ENCODE measurements at regions not wholly inside any gene's neighbourhood (a gene's known extent, or its start where the extent isn't known, plus 50 kb on each side); places are given as distances from the start of the nearest gene placed in this dataset.

GRCh38 chr12:68477261-68477772 is 133.4 kb upstream of the RAP1B start:
- Histone ChIP-seq H3K27me3 (ENCODE audit: control insufficient read depth in 1 of 2, insufficient read depth in 2 of 2, low read length in 1 of 2) (no peaks in the 10 kb centered on the region), H3K36me3 (ENCODE audit: control insufficient read depth in 1 of 2, insufficient read depth in 2 of 2, low read length in 1 of 2) (no peaks in the 10 kb centered on the region), H3K4me1 (ENCODE audit: control insufficient read depth in 1 of 2, insufficient read depth in 2 of 2, low read length in 2 of 2) (no peaks in the 10 kb centered on the region), H3K9me3 (ENCODE audit: control insufficient read depth, low read length) (no peaks in the 10 kb centered on the region), H3K4me3 (ENCODE audit: low read length in 2 of 2) (no peak overlapping the region), H3K27ac (ENCODE audit: low read depth in 1 of 2, low read length in 2 of 2) (no peak overlapping the region)
- ATAC-seq (ENCODE audit: low FRiP score) (no peak), DNase-seq (no peak)
- intact Hi-C loops (cut with DNase I): no loop called here
- WGBS, 2 donors: 90 to 94% methylated on average over 3 of the region's 3 CpGs

GRCh38 chr12:68477906-68478305 is 132.8 kb upstream of the RAP1B start:
- Histone ChIP-seq H3K4me1 (ENCODE audit: control insufficient read depth in 1 of 2, insufficient read depth in 2 of 2, low read length in 2 of 2) (no peaks in the 10 kb centered on the region), H3K4me3 (ENCODE audit: low read length in 2 of 2) (no peak overlapping the region), H3K27ac (ENCODE audit: low read depth in 1 of 2, low read length in 2 of 2) (no peak overlapping the region), H3K36me3 (ENCODE audit: control insufficient read depth in 1 of 2, insufficient read depth in 2 of 2, low read length in 1 of 2) (no peaks in the 10 kb centered on the region), H3K27me3 (ENCODE audit: control insufficient read depth in 1 of 2, insufficient read depth in 2 of 2, low read length in 1 of 2) (no peaks in the 10 kb centered on the region), H3K9me3 (ENCODE audit: control insufficient read depth, low read length) (no peaks in the 10 kb centered on the region)
- 60 to 67% methylated on average over 5 of the region's 5 CpGs for WGBS, 2 donors
- ATAC-seq (ENCODE audit: low FRiP score) (no peak), DNase-seq (no peak)
- intact Hi-C loops (cut with DNase I): no loop called here

- H3K4me1 ChIP-seq (ENCODE audit: control insufficient read depth in 1 of 2, insufficient read depth in 2 of 2, low read length in 2 of 2): no peaks in the 10 kb centered on the region
- WGBS, 2 donors: 88 to 99% methylated on average over 1 of the region's 1 CpG
- H3K27me3 ChIP-seq (ENCODE audit: control insufficient read depth in 1 of 2, insufficient read depth in 2 of 2, low read length in 1 of 2): no peaks in the 10 kb centered on the region
- ATAC-seq (ENCODE audit: low FRiP score) (no peak), DNase-seq (no peak)
- no peaks in the 10 kb centered on the region for H3K9me3 ChIP-seq (ENCODE audit: control insufficient read depth, low read length)
- peak overlapping the region in 1 of 2 donors; percentile 25 for H3K27ac ChIP-seq (ENCODE audit: low read depth in 1 of 2, low read length in 2 of 2)
- H3K36me3 ChIP-seq (ENCODE audit: control insufficient read depth in 1 of 2, insufficient read depth in 2 of 2, low read length in 1 of 2): no peaks in the 10 kb centered on the region
- intact Hi-C loops (cut with DNase I): no loop called here
- H3K4me3 ChIP-seq (ENCODE audit: low read length in 2 of 2): no peak overlapping the region
These were observed 132.0 kb upstream of the RAP1B start for GRCh38 chr12:68478516-68479260.

GRCh38 chr12:68479261-68479895 is 131.3 kb upstream of the RAP1B start:
- Histone ChIP-seq H3K36me3 (ENCODE audit: control insufficient read depth in 1 of 2, insufficient read depth in 2 of 2, low read length in 1 of 2) (no peaks in the 10 kb centered on the region), H3K27me3 (ENCODE audit: control insufficient read depth in 1 of 2, insufficient read depth in 2 of 2, low read length in 1 of 2) (no peaks in the 10 kb centered on the region), H3K27ac (ENCODE audit: low read depth in 1 of 2, low read length in 2 of 2) (peak overlapping the region in 1 of 2 donors; percentile 25), H3K9me3 (ENCODE audit: control insufficient read depth, low read length) (no peaks in the 10 kb centered on the region), H3K4me1 (ENCODE audit: control insufficient read depth in 1 of 2, insufficient read depth in 2 of 2, low read length in 2 of 2) (no peaks in the 10 kb centered on the region), H3K4me3 (ENCODE audit: low read length in 2 of 2) (no peak overlapping the region)
- ATAC-seq (ENCODE audit: low FRiP score) (no peak), DNase-seq (no peak)
- intact Hi-C loops (cut with DNase I): no loop called here
- WGBS, 2 donors: 10 to 21% methylated on average over 4 of the region's 4 CpGs

GRCh38 chr12:68479896-68480291 is 130.8 kb upstream of the RAP1B start:
- Histone ChIP-seq H3K4me3 (ENCODE audit: low read length in 2 of 2) (no peak overlapping the region), H3K27ac (ENCODE audit: low read depth in 1 of 2, low read length in 2 of 2) (no peak overlapping the region), H3K4me1 (ENCODE audit: control insufficient read depth in 1 of 2, insufficient read depth in 2 of 2, low read length in 2 of 2) (no peaks in the 10 kb centered on the region), H3K9me3 (ENCODE audit: control insufficient read depth, low read length) (no peaks in the 10 kb centered on the region), H3K36me3 (ENCODE audit: control insufficient read depth in 1 of 2, insufficient read depth in 2 of 2, low read length in 1 of 2) (no peaks in the 10 kb centered on the region), H3K27me3 (ENCODE audit: control insufficient read depth in 1 of 2, insufficient read depth in 2 of 2, low read length in 1 of 2) (no peaks in the 10 kb centered on the region)
- intact Hi-C loops (cut with DNase I): no loop called here
- DNase-seq: no peak
- no peak for ATAC-seq (ENCODE audit: low FRiP score)
- 64 to 65% methylated on average over 2 of the region's 2 CpGs for WGBS, 2 donors

GRCh38 chr12:68480526-68480925 is 130.2 kb upstream of the RAP1B start:
- no peaks in the 10 kb centered on the region for H3K36me3 ChIP-seq (ENCODE audit: control insufficient read depth in 1 of 2, insufficient read depth in 2 of 2, low read length in 1 of 2)
- no peak overlapping the region for H3K4me3 ChIP-seq (ENCODE audit: low read length in 2 of 2)
- DNase-seq (no peak), ATAC-seq (ENCODE audit: low FRiP score) (no peak)
- H3K4me1 ChIP-seq (ENCODE audit: control insufficient read depth in 1 of 2, insufficient read depth in 2 of 2, low read length in 2 of 2): no peaks in the 10 kb centered on the region
- no peak overlapping the region for H3K27ac ChIP-seq (ENCODE audit: low read depth in 1 of 2, low read length in 2 of 2)
- H3K9me3 ChIP-seq (ENCODE audit: control insufficient read depth, low read length): no peaks in the 10 kb centered on the region
- intact Hi-C loops (cut with DNase I): no loop called here
- H3K27me3 ChIP-seq (ENCODE audit: control insufficient read depth in 1 of 2, insufficient read depth in 2 of 2, low read length in 1 of 2): no peaks in the 10 kb centered on the region

- 66 to 70% methylated on average over 7 of the region's 7 CpGs for WGBS, 2 donors
- H3K9me3 ChIP-seq (ENCODE audit: control insufficient read depth, low read length): no peaks in the 10 kb centered on the region
- no peaks in the 10 kb centered on the region for H3K27me3 ChIP-seq (ENCODE audit: control insufficient read depth in 1 of 2, insufficient read depth in 2 of 2, low read length in 1 of 2)
- no peaks in the 10 kb centered on the region for H3K36me3 ChIP-seq (ENCODE audit: control insufficient read depth in 1 of 2, insufficient read depth in 2 of 2, low read length in 1 of 2)
- H3K4me3 ChIP-seq (ENCODE audit: low read length in 2 of 2): no peak overlapping the region
- ATAC-seq (ENCODE audit: low FRiP score): no peak
- DNase-seq: no peak
- H3K4me1 ChIP-seq (ENCODE audit: control insufficient read depth in 1 of 2, insufficient read depth in 2 of 2, low read length in 2 of 2): no peaks in the 10 kb centered on the region
- intact Hi-C loops (cut with DNase I): no loop called here
- no peak overlapping the region for H3K27ac ChIP-seq (ENCODE audit: low read depth in 1 of 2, low read length in 2 of 2)
These were observed 129.3 kb upstream of the RAP1B start for GRCh38 chr12:68481181-68481941.

GRCh38 chr12:68482014-68482413 is 128.7 kb upstream of the RAP1B start:
- H3K27me3 ChIP-seq (ENCODE audit: control insufficient read depth in 1 of 2, insufficient read depth in 2 of 2, low read length in 1 of 2): no peaks in the 10 kb centered on the region
- DNase-seq (no peak), ATAC-seq (ENCODE audit: low FRiP score) (no peak)
- H3K9me3 ChIP-seq (ENCODE audit: control insufficient read depth, low read length): no peaks in the 10 kb centered on the region
- no peak overlapping the region for H3K27ac ChIP-seq (ENCODE audit: low read depth in 1 of 2, low read length in 2 of 2)
- H3K36me3 ChIP-seq (ENCODE audit: control insufficient read depth in 1 of 2, insufficient read depth in 2 of 2, low read length in 1 of 2): no peaks in the 10 kb centered on the region
- no peaks in the 10 kb centered on the region for H3K4me1 ChIP-seq (ENCODE audit: control insufficient read depth in 1 of 2, insufficient read depth in 2 of 2, low read length in 2 of 2)
- no peak overlapping the region for H3K4me3 ChIP-seq (ENCODE audit: low read length in 2 of 2)
- intact Hi-C loops (cut with DNase I): no loop called here
- WGBS, 2 donors: 63 to 95% methylated on average over 1 of the region's 1 CpG
